ENCODE measurements at regions not wholly inside any gene's neighbourhood (a gene's known extent, or its start where the extent isn't known, plus 50 kb on each side); places are given as distances from the start of the nearest gene placed in this dataset.

DNA sequence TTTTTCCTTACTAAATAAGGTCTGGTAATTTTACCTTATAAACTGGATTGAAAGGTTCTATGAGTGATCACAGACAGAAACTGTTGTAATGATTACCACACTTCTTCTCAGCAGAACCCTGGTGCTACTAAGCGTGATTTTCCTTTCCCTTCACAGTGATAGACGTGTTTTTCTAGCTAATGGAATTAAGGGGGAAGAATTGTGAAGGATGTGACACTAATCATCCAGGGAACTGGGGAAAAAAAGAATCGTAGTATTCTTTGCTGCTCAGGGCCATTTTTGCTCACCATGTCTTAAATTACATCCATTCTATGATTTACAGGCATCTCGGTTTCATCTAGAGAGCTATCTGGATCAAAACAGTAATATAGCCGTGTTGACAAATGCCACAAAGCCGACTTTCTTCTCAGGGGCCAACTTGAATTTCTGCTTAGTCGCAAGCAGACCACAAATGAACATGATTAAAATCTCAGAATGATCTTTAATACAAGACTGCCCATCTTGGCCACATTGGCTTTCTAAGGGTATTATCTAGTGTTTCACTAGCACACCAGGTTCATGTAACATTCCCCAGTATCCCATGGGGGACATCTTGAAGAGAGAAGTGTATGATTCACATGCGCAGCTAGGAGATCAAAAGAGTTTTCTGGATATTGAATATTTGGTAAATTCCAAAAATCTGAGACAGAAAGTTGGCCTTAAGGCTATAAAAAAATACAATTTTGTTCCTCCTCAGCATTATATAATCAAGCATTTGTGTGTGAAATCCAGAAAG is 154.0 kb downstream of the UGT8 start:
- DNase-seq (ENCODE audit: low spot score) (no peak), ATAC-seq (no peak)
- Mint-ChIP-seq H3K27ac (no peak overlapping the region), H3K4me3 (no peak overlapping the region), H3K27me3 (ENCODE audit: low read depth) (no peaks in the 10 kb centered on the region), H3K4me1 (peaks cover 6% of the 10 kb centered on the region; the same call in 1 of the 2 replicates), H3K9me3 (no peaks in the 10 kb centered on the region), H3K36me3 (no peaks in the 10 kb centered on the region)
- no peak for TF ChIP-seq ZNF416 (CRISPR knock-in tag; IDR thresholded peaks at IDR 0.05)
- no peak for TF ChIP-seq ZNF219 (CRISPR knock-in tag; IDR thresholded peaks at IDR 0.05; ENCODE audit: borderline replicate concordance)
- no peak for TF ChIP-seq ZNF121 (CRISPR knock-in tag; IDR thresholded peaks at IDR 0.05)
- no peak for TF ChIP-seq ZNF423 (CRISPR knock-in tag; IDR thresholded peaks at IDR 0.05)
- TF ChIP-seq, protein P1, sequence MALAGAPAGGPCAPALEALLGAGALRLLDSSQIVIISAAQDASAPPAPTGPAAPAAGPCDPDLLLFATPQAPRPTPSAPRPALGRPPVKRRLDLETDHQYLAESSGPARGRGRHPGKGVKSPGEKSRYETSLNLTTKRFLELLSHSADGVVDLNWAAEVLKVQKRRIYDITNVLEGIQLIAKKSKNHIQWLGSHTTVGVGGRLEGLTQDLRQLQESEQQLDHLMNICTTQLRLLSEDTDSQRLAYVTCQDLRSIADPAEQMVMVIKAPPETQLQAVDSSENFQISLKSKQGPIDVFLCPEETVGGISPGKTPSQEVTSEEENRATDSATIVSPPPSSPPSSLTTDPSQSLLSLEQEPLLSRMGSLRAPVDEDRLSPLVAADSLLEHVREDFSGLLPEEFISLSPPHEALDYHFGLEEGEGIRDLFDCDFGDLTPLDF (CRISPR knock-in tag; IDR thresholded peaks at IDR 0.05), result no peak
- no peak for TF ChIP-seq SMAD4 (CRISPR knock-in tag; IDR thresholded peaks at IDR 0.05)
- TF ChIP-seq SP1 (CRISPR knock-in tag; conservative IDR thresholded peaks at IDR 0.05), result no peak
- no peak for TF ChIP-seq ELF4 (CRISPR knock-in tag; IDR thresholded peaks at IDR 0.05; ENCODE audit: low read depth)
- TF ChIP-seq ZNF232 (CRISPR knock-in tag; IDR thresholded peaks at IDR 0.05), result no peak
- TF ChIP-seq, protein P2, sequence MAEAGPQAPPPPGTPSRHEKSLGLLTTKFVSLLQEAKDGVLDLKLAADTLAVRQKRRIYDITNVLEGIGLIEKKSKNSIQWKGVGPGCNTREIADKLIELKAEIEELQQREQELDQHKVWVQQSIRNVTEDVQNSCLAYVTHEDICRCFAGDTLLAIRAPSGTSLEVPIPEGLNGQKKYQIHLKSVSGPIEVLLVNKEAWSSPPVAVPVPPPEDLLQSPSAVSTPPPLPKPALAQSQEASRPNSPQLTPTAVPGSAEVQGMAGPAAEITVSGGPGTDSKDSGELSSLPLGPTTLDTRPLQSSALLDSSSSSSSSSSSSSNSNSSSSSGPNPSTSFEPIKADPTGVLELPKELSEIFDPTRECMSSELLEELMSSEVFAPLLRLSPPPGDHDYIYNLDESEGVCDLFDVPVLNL (CRISPR knock-in tag; IDR thresholded peaks at IDR 0.05; ENCODE audit: borderline replicate concordance, low read depth), result no peak
- TF ChIP-seq GTF2I (CRISPR knock-in tag; conservative IDR thresholded peaks at IDR 0.05), result no peak
- TF ChIP-seq TP53 (CRISPR knock-in tag; IDR thresholded peaks at IDR 0.05), result no peak
- TF ChIP-seq ZNF138 (CRISPR knock-in tag; conservative IDR thresholded peaks at IDR 0.05), result no peak
- TF ChIP-seq NFYB (CRISPR knock-in tag; conservative IDR thresholded peaks at IDR 0.05; ENCODE audit: low read depth), result no peak
- TF ChIP-seq, protein P3, sequence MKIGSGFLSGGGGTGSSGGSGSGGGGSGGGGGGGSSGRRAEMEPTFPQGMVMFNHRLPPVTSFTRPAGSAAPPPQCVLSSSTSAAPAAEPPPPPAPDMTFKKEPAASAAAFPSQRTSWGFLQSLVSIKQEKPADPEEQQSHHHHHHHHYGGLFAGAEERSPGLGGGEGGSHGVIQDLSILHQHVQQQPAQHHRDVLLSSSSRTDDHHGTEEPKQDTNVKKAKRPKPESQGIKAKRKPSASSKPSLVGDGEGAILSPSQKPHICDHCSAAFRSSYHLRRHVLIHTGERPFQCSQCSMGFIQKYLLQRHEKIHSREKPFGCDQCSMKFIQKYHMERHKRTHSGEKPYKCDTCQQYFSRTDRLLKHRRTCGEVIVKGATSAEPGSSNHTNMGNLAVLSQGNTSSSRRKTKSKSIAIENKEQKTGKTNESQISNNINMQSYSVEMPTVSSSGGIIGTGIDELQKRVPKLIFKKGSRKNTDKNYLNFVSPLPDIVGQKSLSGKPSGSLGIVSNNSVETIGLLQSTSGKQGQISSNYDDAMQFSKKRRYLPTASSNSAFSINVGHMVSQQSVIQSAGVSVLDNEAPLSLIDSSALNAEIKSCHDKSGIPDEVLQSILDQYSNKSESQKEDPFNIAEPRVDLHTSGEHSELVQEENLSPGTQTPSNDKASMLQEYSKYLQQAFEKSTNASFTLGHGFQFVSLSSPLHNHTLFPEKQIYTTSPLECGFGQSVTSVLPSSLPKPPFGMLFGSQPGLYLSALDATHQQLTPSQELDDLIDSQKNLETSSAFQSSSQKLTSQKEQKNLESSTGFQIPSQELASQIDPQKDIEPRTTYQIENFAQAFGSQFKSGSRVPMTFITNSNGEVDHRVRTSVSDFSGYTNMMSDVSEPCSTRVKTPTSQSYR (CRISPR knock-in tag; IDR thresholded peaks at IDR 0.05), result no peak
- TF ChIP-seq, protein P4, sequence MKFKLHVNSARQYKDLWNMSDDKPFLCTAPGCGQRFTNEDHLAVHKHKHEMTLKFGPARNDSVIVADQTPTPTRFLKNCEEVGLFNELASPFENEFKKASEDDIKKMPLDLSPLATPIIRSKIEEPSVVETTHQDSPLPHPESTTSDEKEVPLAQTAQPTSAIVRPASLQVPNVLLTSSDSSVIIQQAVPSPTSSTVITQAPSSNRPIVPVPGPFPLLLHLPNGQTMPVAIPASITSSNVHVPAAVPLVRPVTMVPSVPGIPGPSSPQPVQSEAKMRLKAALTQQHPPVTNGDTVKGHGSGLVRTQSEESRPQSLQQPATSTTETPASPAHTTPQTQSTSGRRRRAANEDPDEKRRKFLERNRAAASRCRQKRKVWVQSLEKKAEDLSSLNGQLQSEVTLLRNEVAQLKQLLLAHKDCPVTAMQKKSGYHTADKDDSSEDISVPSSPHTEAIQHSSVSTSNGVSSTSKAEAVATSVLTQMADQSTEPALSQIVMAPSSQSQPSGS (CRISPR knock-in tag; IDR thresholded peaks at IDR 0.05; ENCODE audit: borderline replicate concordance, low read depth), result no peak
- ChIA-PET POLR2A (no interaction called here), CTCF (no interaction called here)

DNA sequence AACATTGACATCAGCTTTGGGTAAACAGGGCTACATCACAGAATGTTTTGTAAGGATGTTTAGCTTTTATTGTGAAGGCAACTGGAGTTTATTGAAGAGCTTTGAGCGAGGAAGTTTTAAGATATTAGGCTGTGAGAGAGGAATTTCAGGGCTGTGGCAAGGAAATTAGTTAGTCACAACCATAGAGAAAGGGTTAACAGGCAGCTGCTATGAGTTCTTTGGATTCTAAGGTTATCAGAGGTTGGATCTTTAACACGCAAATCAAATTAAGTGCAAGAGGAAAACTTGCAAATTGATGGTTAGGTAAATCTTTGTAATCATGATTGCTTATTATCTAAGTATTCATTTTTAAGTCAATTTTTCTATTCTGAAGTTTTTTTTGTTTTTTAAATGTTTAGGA is 156.0 kb downstream of the UGT8 start:
- ATAC-seq (no peak), DNase-seq (ENCODE audit: low spot score) (no peak)
- Mint-ChIP-seq H3K4me3 (no peak overlapping the region), H3K27me3 (ENCODE audit: low read depth) (no peaks in the 10 kb centered on the region), H3K4me1 (peaks cover 15% of the 10 kb centered on the region; the same call in 1 of the 2 replicates), H3K9me3 (no peaks in the 10 kb centered on the region), H3K27ac (no peak overlapping the region), H3K36me3 (no peaks in the 10 kb centered on the region)
- POLR2A ChIA-PET, result no interaction called here
- CTCF ChIA-PET, result interaction anchor here (1.5 kb wide), 1 partner anchor 53 kb away, joined by 5 read pairs; no protein-coding TSS in a partner anchor
- TF ChIP-seq JUN (CRISPR knock-in tag; IDR thresholded peaks at IDR 0.05) (no peak), ELF4 (CRISPR knock-in tag; IDR thresholded peaks at IDR 0.05; ENCODE audit: low read depth) (no peak), MYBL2 (CRISPR knock-in tag; IDR thresholded peaks at IDR 0.05) (no peak), ATF1 (CRISPR knock-in tag; IDR thresholded peaks at IDR 0.05) (no peak), ZNF396 (CRISPR knock-in tag; IDR thresholded peaks at IDR 0.05; ENCODE audit: borderline replicate concordance) (no peak), ESRRA (CRISPR knock-in tag; IDR thresholded peaks at IDR 0.05; ENCODE audit: borderline replicate concordance) (no peak), FOXJ3 (CRISPR knock-in tag; IDR thresholded peaks at IDR 0.05; ENCODE audit: borderline replicate concordance) (no peak), SMAD3 (CRISPR knock-in tag; IDR thresholded peaks at IDR 0.05; ENCODE audit: borderline replicate concordance) (no peak)
- TF ChIP-seq, protein P5, sequence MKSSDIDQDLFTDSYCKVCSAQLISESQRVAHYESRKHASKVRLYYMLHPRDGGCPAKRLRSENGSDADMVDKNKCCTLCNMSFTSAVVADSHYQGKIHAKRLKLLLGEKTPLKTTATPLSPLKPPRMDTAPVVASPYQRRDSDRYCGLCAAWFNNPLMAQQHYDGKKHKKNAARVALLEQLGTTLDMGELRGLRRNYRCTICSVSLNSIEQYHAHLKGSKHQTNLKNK (CRISPR knock-in tag; IDR thresholded peaks at IDR 0.05), result no peak
- TF ChIP-seq, protein P6, sequence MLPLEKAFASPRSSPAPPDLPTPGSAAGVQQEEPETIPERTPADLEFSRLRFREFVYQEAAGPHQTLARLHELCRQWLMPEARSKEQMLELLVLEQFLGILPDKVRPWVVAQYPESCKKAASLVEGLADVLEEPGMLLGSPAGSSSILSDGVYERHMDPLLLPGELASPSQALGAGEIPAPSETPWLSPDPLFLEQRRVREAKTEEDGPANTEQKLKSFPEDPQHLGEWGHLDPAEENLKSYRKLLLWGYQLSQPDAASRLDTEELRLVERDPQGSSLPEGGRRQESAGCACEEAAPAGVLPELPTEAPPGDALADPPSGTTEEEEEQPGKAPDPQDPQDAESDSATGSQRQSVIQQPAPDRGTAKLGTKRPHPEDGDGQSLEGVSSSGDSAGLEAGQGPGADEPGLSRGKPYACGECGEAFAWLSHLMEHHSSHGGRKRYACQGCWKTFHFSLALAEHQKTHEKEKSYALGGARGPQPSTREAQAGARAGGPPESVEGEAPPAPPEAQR (CRISPR knock-in tag; IDR thresholded peaks at IDR 0.05), result no peak
